ENCODE measurements at regions not wholly inside any gene's neighbourhood (a gene's known extent, or its start where the extent isn't known, plus 50 kb on each side); places are given as distances from the start of the nearest gene placed in this dataset.

GRCh38 chr3:86867982-86868381 lies 123.0 kb downstream of the VGLL3 start:
- no peak for TF ChIP-seq CTCF (IDR thresholded peaks at IDR 0.05; ENCODE audit: low read depth, low read length)
- TF ChIP-seq EZH2phosphoT487 (IDR thresholded peaks at IDR 0.05; ENCODE audit: low read depth) = no peak
